Pancreas (tissue), 10 donors: ENCODE measurements at regions not wholly inside any gene's neighbourhood (a gene's known extent, or its start where the extent isn't known, plus 50 kb on each side); places are given as distances from the start of the nearest gene placed in this dataset.

Experiments used
- ATAC-seq, 4 donors: fragments of 200-7000 bp; cut with Tn5 transposase; one replicate each; pipeline versions ENCODE4 v1.8.0 to v1.9.1; 2020; ENCODE audit warnings: mild to moderate bottlenecking in 4 of 4, moderate library complexity in 4 of 4
- DNase-seq, 6 donors: peaks; one replicate each; pipeline ENCODE4 v3.0.0-alpha.2; 2020
- FAIRE-seq: peaks from 2 replicates; lab custom pipeline; 2012; peaks lifted over from hg19 to GRCh38; lab: Jason Lieb, UNC
- H3K27ac ChIP-seq, 4 donors: fragments of 200-600 bp; sonication (generic); 1 replicate in 3 of 4; 2 replicates in 1 of 4; pipeline versions ENCODE4 v1.5.0 to v1.8.0; 2020
- H3K27me3 ChIP-seq, 4 donors: fragments of 200-600 bp; one replicate each; pipeline ENCODE4 v1.8.0; 2021
- H3K36me3 ChIP-seq, 3 donors: fragments of 200-600 bp; sonication (generic) in 1 of 3; one replicate each; pipeline versions ENCODE4 v1.5.0 to v1.8.0; 2020 to 2021
- H3K4me1 ChIP-seq, 3 donors: fragments of 200-600 bp; one replicate each; pipeline ENCODE4 v1.8.0; 2021
- H3K4me3 ChIP-seq, 4 donors: fragments of 200-600 bp; sonication (generic) in 2 of 4; one replicate each; pipeline versions ENCODE4 v1.5.0 to v1.8.0; 2020 to 2021
- H3K9me3 ChIP-seq, 4 donors: fragments of 200-600 bp; one replicate each; pipeline ENCODE4 v1.8.0; 2021
- WGBS, 2 donors: extraction: QIAGEN DNeasy Blood & Tissue Kit; methylation state at CpG; one replicate each; pipeline ENCODE4 v1.1.7; 2013; 5-methylcytosine and 5-hydroxymethylcytosine counted together
- intact Hi-C, 3 donors: fragments of 100-400 bp; cut with DNase I; formaldehyde crosslinking; loops; one replicate each; pipeline versions ENCODE4 v1.11.1 to v1.14.2; 2022
- TF ChIP-seq, protein P1 (sequence below), 4 donors: fragments of 200-600 bp; sonication (generic) in 3 of 4; IDR thresholded peaks; one replicate each; pipeline versions ENCODE4 v1.5.0 to v1.8.0; 2021; ENCODE audit warnings: antibody characterized with exemption in 4 of 4
- donor health status: healthy with polysubstance abuse.
- donor health status: DM: no; HTN: no; CAD: no; lungs with moderate emphysema.
- donor health status: DM: no; HTN: no; CAD: no.
- donor health status: control.
- donor health status: control.
- donor health status: Bipolar disorder and iron deficiency.
- donor health status: DM: yes; HTN: yes; CAD: no.
- donor health status: DM: no; HTN: no; CAD: no.
- donor health status: DM: no; HTN: no; CAD: no.
- donor health status: DM: yes; HTN: yes; CAD: no.

DNA sequence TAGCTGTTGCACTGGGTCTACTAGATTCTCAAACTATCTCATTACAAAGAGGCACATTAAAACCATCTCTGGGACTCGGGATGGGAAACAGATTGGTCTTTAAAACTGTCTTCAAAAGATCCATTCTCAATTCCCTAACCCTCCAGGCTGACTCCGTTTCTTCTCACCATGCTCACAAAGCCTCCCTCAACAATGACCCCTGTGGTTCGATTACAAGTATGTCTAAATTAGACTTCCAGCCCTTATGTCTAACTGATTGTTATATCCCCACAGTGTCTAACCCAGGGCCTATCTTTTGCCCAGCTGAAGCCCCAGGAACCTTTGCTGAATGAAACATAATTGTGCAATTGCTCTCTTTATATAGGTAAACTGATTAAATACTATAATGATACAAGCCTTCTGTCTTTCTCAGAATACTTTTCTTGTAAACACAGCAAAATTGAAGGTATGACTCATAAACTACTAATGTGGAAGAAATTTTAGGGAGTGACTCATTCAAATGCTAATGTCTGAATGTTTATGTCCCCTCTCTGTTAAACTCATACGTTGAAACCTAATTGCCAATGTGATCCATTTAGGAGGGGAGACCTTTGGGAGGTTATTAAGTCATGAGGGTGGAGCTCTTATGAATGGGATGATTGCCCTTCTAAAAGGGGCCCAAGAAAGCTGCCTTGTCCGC lies 65.6 kb upstream of the DAB1 start:
- FAIRE-seq = no peak
- WGBS, 2 donors = 68 to 83% methylated on average over 5 of the region's 5 CpGs
- no peak overlapping the region for H3K4me3 ChIP-seq
- H3K9me3 ChIP-seq = no peaks in the 10 kb centered on the region
- TF ChIP-seq, protein P1, sequence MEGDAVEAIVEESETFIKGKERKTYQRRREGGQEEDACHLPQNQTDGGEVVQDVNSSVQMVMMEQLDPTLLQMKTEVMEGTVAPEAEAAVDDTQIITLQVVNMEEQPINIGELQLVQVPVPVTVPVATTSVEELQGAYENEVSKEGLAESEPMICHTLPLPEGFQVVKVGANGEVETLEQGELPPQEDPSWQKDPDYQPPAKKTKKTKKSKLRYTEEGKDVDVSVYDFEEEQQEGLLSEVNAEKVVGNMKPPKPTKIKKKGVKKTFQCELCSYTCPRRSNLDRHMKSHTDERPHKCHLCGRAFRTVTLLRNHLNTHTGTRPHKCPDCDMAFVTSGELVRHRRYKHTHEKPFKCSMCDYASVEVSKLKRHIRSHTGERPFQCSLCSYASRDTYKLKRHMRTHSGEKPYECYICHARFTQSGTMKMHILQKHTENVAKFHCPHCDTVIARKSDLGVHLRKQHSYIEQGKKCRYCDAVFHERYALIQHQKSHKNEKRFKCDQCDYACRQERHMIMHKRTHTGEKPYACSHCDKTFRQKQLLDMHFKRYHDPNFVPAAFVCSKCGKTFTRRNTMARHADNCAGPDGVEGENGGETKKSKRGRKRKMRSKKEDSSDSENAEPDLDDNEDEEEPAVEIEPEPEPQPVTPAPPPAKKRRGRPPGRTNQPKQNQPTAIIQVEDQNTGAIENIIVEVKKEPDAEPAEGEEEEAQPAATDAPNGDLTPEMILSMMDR (IDR thresholded peaks at IDR 0.05) = no peak
- no peaks in the 10 kb centered on the region for H3K36me3 ChIP-seq
- no peak for DNase-seq
- ATAC-seq = no peak
- no peaks in the 10 kb centered on the region for H3K4me1 ChIP-seq
- no peak overlapping the region for H3K27ac ChIP-seq
- no peaks in the 10 kb centered on the region for H3K27me3 ChIP-seq
- intact Hi-C loops = no loop called here

DNA sequence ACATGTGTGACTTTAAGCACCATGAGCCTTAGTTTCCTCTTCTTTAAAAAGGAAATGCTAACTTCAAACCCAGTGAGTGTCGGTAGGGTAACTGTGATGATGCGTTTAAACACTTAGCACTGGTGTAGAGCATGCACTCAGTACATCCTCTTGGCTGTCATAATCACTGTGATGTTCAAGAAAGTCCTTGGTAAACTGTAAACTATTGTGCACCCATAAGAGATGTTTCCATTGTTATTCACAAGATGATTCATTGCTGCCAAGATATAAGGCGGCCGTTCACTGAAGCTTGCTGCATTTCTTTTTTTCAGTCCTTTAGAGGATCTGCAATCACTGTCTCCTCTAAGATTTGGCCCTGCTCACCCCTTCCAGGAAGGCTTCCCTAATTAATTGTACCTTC lies 61.8 kb upstream of the DAB1 start:
- H3K36me3 ChIP-seq = no peaks in the 10 kb centered on the region
- FAIRE-seq (no peak), DNase-seq (no peak), ATAC-seq (no peak)
- no peak overlapping the region for H3K4me3 ChIP-seq
- no peak overlapping the region for H3K27ac ChIP-seq
- no peaks in the 10 kb centered on the region for H3K4me1 ChIP-seq
- no peaks in the 10 kb centered on the region for H3K9me3 ChIP-seq
- intact Hi-C loops = no loop called here
- H3K27me3 ChIP-seq = no peaks in the 10 kb centered on the region
- 53 to 74% methylated on average over 4 of the region's 4 CpGs for WGBS, 2 donors
- TF ChIP-seq, protein P1 (IDR thresholded peaks at IDR 0.05) = no peak

DNA sequence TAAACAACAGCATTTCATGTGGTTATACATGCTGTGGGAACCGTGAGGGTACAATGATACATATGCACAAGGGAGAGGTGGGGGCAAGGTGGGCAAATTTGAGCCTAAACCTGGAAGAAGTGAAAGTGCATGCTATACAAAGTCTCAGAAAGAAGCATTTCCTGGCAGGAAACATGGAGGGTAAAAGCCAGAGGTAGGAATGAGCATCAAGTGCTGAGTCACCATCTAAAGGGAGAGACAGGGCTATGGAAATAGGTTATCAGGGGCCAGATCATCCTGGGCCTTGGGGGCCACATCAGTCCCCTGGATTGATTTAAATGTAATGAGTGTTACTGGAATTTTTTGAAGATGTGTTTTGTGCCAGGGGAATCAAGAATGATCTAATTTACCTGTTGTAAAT lies 60.1 kb upstream of the DAB1 start:
- Histone ChIP-seq H3K4me3 (no peak overlapping the region), H3K9me3 (no peaks in the 10 kb centered on the region), H3K27me3 (no peaks in the 10 kb centered on the region), H3K27ac (no peak overlapping the region), H3K4me1 (no peaks in the 10 kb centered on the region), H3K36me3 (no peaks in the 10 kb centered on the region)
- TF ChIP-seq, protein P1 (IDR thresholded peaks at IDR 0.05) = no peak
- no peak for DNase-seq
- intact Hi-C loops = no loop called here
- WGBS, 2 donors = 81 to 83% methylated on average over 1 of the region's 1 CpG
- ATAC-seq = no peak
- FAIRE-seq = no peak

DNA sequence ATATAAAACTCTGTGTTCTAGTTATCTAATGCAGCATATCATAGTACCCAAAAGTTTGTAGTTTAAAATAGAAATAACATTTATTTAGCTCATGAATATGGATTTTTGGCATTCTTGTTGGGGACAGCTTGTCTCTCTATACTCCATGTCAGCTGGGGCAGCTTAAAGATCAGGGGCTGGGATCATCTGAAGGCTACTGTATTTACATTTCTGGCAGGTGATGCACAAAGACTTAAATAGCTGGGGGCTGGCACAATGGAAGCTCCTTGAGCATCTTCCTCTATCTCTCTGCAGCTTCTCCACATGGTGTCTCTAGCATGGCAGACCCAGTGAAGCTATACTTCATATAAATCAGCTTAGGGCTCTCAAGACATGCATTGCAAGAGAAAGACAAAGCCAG lies 55.6 kb upstream of the DAB1 start:
- no peaks in the 10 kb centered on the region for H3K9me3 ChIP-seq
- TF ChIP-seq, protein P1 (IDR thresholded peaks at IDR 0.05) = no peak
- no peaks in the 10 kb centered on the region for H3K36me3 ChIP-seq
- DNase-seq = no peak
- H3K4me1 ChIP-seq = no peaks in the 10 kb centered on the region
- no peak overlapping the region for H3K27ac ChIP-seq
- FAIRE-seq = no peak
- ATAC-seq = no peak
- intact Hi-C loops = no loop called here
- H3K4me3 ChIP-seq = no peak overlapping the region
- no peaks in the 10 kb centered on the region for H3K27me3 ChIP-seq

DNA sequence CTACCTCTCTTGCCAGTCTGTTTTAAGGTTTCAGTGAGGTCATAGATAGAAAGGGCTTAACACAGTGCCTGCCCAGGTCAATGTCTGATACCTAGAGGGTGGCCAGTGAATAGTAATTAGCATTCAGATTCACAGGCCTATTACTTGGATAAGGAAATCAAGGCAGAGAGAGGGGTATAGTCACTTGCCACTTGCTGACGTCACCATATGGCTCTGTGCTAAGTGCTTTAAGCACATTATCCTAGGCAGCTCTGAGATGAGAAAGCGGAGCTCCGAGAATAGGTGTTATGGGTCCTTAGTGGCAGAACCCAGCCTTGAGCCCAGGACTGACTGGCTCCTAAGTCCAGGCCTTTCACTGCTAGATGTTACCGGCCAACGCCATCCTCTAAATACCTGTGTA lies 51.5 kb upstream of the DAB1 start:
- intact Hi-C loops = no loop called here

More for the DNA sequence above, 51.5 kb upstream of the DAB1 start:
- H3K4me1 ChIP-seq = no peaks in the 10 kb centered on the region
- no peak overlapping the region for H3K27ac ChIP-seq
- H3K36me3 ChIP-seq = no peaks in the 10 kb centered on the region
- no peak for FAIRE-seq
- H3K4me3 ChIP-seq = no peak overlapping the region
- no peak for DNase-seq
- H3K27me3 ChIP-seq = no peaks in the 10 kb centered on the region
- WGBS, 2 donors = 87 to 96% methylated on average over 5 of the region's 5 CpGs
- no peak for ATAC-seq
- TF ChIP-seq, protein P1 (IDR thresholded peaks at IDR 0.05) = no peak
- no peaks in the 10 kb centered on the region for H3K9me3 ChIP-seq
